Activated T-helper 17 cell treated with anti-CD3 and anti-CD28 coated beads, Interleukin-2, amount 50 U/mL, for 72 hours (primary cell): ENCODE measurements at regions not wholly inside any gene's neighbourhood (a gene's known extent, or its start where the extent isn't known, plus 50 kb on each side); places are given as distances from the start of the nearest gene placed in this dataset.

ENCODE experiments used
- ATAC-seq: fragments of 150-1000 bp; cut with Tn5 transposase; replicated peaks from 2 replicates; pipeline ENCODE4 v1.10.0; 2021; ENCODE audit warnings: mild to moderate bottlenecking, moderate library complexity
- H3K27ac Mint-ChIP-seq: one replicate; pipeline ENCODE4 v1.8.0; 2022; ENCODE audit warnings: mixed read lengths
- H3K27me3 Mint-ChIP-seq: one replicate; pipeline ENCODE4 v1.8.0; 2022; ENCODE audit warnings: mixed read lengths
- H3K36me3 Mint-ChIP-seq: one replicate; pipeline ENCODE4 v1.8.0; 2022; ENCODE audit warnings: low read depth, mild to moderate bottlenecking, mixed read lengths
- H3K4me1 Mint-ChIP-seq: one replicate; pipeline ENCODE4 v1.8.0; 2022; ENCODE audit warnings: mixed read lengths
- H3K4me3 Mint-ChIP-seq: one replicate; pipeline ENCODE4 v1.8.0; 2022; ENCODE audit warnings: mild to moderate bottlenecking, mixed read lengths
- H3K9me3 Mint-ChIP-seq: one replicate; pipeline ENCODE4 v1.8.0; 2022; ENCODE audit warnings: mixed read lengths

- Mint-ChIP-seq H3K9me3 (no peaks in the 10 kb centered on the region), H3K4me1 (no peaks in the 10 kb centered on the region), H3K27ac (no peak overlapping the region), H3K27me3 (peaks cover 19% of the 10 kb centered on the region), H3K4me3 (no peak overlapping the region), H3K36me3 (no peaks in the 10 kb centered on the region)
- no peak for ATAC-seq
Observed at GRCh38 chr6:41488433-41489119, 57.6 kb upstream of the FOXP4 start.

GRCh38 chr6:41489120-41489851, 56.9 kb upstream of the FOXP4 start:
- ATAC-seq, result no peak
- Mint-ChIP-seq H3K4me1 (peaks cover 3% of the 10 kb centered on the region), H3K4me3 (no peak overlapping the region), H3K9me3 (no peaks in the 10 kb centered on the region), H3K36me3 (no peaks in the 10 kb centered on the region), H3K27me3 (peaks cover 22% of the 10 kb centered on the region), H3K27ac (no peak overlapping the region)

- ATAC-seq, result no peak
- H3K27ac Mint-ChIP-seq, result no peak overlapping the region
- H3K4me3 Mint-ChIP-seq, result no peak overlapping the region
- H3K27me3 Mint-ChIP-seq, result peaks cover 21% of the 10 kb centered on the region
- peaks cover 4% of the 10 kb centered on the region for H3K4me1 Mint-ChIP-seq
- no peaks in the 10 kb centered on the region for H3K36me3 Mint-ChIP-seq
- H3K9me3 Mint-ChIP-seq, result no peaks in the 10 kb centered on the region
Observed at GRCh38 chr6:41492261-41492891, 53.8 kb upstream of the FOXP4 start.

- no peak for ATAC-seq
Observed at GRCh38 chr6:41494212-41495110, 51.7 kb upstream of the FOXP4 start.

More at GRCh38 chr6:41494212-41495110, 51.7 kb upstream of the FOXP4 start:
- H3K9me3 Mint-ChIP-seq, result no peaks in the 10 kb centered on the region
- H3K36me3 Mint-ChIP-seq, result no peaks in the 10 kb centered on the region
- H3K4me1 Mint-ChIP-seq, result peaks cover 4% of the 10 kb centered on the region
- H3K27me3 Mint-ChIP-seq, result peaks cover 17% of the 10 kb centered on the region
- no peak overlapping the region for H3K4me3 Mint-ChIP-seq
- H3K27ac Mint-ChIP-seq, result peak overlapping the region; percentile 1
